ENCODE measurements at regions not wholly inside any gene's neighbourhood (a gene's known extent, or its start where the extent isn't known, plus 50 kb on each side); places are given as distances from the start of the nearest gene placed in this dataset.

DNA sequence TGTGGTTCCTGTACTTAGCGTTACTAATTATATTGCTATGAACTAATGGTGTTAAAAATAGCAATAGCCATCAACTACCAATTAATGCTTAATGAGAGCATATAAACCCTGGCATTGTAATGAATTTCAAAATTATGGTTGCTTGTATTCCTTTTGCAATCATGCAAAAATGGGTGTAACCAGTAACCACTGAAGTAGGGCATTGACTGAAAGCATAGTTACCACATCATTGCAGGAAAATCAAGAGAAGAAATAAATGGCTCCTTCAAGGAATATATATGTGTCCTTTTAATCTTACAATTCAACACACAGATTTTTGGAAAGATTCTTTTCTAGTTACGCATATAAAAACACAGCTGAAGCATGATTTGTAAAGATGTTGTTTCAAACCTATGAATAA lies 328.3 kb upstream of the AGTR1 start:
- Histone ChIP-seq H3K4me3 (ENCODE audit: low read length) (no peak overlapping the region), H3K9ac (ENCODE audit: low read length) (no peak overlapping the region), H3K4me1 (ENCODE audit: control insufficient read depth, insufficient read depth, low read length) (no peaks in the 10 kb centered on the region), H3K27me3 (ENCODE audit: control insufficient read depth, insufficient read depth, low read length) (no peaks in the 10 kb centered on the region), H3K36me3 (ENCODE audit: control insufficient read depth, insufficient read depth, low read length) (no peaks in the 10 kb centered on the region), H3K9me3 (ENCODE audit: control insufficient read depth, low read length) (no peaks in the 10 kb centered on the region)

DNA sequence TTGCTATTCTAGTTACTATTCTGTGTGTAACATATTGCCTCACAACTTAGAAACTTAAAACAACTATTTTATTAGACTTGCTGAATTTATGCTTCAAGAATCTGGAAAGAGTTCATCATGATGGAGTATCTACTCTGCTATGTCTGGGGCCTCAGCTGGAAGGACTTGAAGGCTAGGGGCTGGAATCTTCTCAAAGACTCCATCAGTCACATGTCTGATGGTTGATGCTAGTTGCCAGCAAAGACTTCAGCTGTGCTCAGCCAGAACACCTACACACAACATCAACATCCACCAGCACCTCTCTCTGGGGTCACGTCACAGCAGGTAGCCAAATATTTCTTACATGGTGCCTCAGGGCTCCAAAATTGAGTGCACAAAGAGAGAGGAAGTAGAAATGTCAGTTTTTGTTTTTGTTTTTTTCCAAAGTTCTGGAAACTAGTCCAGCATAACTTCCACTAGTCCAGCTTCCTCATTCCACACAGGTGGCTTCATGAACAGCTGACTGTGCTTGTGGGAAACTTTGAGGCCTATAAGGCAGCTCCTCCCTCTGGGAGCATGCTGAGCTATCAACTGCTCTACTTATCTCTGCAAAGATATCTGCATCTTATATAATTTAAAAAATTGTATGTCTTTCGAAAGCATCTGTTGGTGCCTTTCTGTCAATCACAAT lies 325.4 kb upstream of the AGTR1 start:
- no peaks in the 10 kb centered on the region for H3K36me3 ChIP-seq (ENCODE audit: control insufficient read depth, insufficient read depth, low read length)
- no peaks in the 10 kb centered on the region for H3K9me3 ChIP-seq (ENCODE audit: control insufficient read depth, low read length)
- no peak overlapping the region for H3K4me3 ChIP-seq (ENCODE audit: low read length)
- no peaks in the 10 kb centered on the region for H3K27me3 ChIP-seq (ENCODE audit: control insufficient read depth, insufficient read depth, low read length)
- H3K4me1 ChIP-seq (ENCODE audit: control insufficient read depth, insufficient read depth, low read length), result no peaks in the 10 kb centered on the region
- H3K9ac ChIP-seq (ENCODE audit: low read length), result no peak overlapping the region

DNA sequence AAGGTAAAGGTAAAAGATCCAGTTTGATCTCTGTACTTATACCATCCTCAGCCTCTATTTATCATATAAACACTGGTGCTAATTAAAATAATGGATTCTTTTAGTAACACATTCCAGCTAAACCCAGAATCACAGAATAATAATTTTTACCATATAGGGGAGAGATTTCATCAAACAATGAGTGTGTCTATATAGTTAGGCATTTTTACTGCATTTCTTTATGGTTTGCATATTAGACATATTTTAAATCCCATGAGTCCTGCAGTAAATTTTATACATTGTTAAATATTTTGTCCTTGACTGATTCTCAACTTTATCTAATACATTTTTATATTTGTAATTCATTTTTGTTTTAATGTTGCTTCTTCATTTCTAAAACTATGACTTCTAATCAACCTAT lies 323.7 kb upstream of the AGTR1 start:
- Histone ChIP-seq H3K9ac (ENCODE audit: low read length) (no peak overlapping the region), H3K36me3 (ENCODE audit: control insufficient read depth, insufficient read depth, low read length) (no peaks in the 10 kb centered on the region), H3K4me3 (ENCODE audit: low read length) (no peak overlapping the region), H3K27me3 (ENCODE audit: control insufficient read depth, insufficient read depth, low read length) (no peaks in the 10 kb centered on the region), H3K4me1 (ENCODE audit: control insufficient read depth, insufficient read depth, low read length) (no peaks in the 10 kb centered on the region), H3K9me3 (ENCODE audit: control insufficient read depth, low read length) (no peaks in the 10 kb centered on the region)

DNA sequence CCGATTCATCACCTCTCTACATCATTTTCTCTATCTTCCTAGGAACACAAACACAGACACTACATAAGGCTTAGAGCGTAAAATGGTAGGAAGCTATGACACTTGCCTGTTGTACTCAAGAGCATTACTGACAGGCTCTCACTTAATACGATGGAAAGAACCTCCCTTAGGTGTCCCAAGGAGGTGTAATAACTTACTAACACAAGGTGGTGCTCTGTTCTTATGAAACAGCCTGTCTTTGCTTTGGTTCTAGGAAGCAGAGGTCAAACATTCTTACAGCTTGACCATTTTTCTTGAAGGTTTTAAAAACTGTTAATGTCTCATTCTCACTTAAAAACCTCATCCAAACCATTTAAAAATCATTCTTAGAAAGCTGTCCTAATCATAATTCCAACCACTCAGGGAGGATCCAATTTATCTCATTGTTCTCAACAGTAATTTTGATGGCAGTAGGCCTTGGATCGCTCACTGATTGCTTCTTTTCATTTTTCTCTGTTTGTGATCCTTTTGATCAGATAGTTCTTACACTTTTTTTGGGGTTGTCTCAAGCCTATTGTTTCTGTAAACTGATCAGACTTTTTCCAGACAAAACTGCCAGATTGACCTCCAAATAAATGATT lies 317.8 kb upstream of the AGTR1 start:
- Histone ChIP-seq H3K9me3 (ENCODE audit: control insufficient read depth, low read length) (no peaks in the 10 kb centered on the region), H3K27me3 (ENCODE audit: control insufficient read depth, insufficient read depth, low read length) (no peaks in the 10 kb centered on the region), H3K4me1 (ENCODE audit: control insufficient read depth, insufficient read depth, low read length) (no peaks in the 10 kb centered on the region), H3K9ac (ENCODE audit: low read length) (no peak overlapping the region), H3K36me3 (ENCODE audit: control insufficient read depth, insufficient read depth, low read length) (no peaks in the 10 kb centered on the region), H3K4me3 (ENCODE audit: low read length) (no peak overlapping the region)

DNA sequence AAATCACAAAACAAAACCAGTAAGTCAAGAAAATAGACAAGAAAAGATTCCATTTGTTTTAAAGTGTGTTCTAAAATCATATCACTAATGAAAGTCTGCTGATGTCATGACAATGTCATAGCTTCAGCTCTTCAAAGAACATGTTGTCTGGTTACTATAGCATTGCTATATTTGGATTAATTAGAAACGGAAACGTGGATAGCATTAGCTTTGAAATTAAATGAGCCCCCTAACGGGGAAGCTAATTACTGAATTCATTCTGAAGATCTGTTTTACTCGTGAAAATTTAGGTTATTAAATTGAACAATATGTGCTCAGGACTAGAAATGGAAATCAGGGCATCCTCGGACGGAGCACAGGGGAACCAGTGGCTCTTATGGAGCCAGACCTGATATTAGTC lies 316.7 kb upstream of the AGTR1 start:
- no peak overlapping the region for H3K4me3 ChIP-seq (ENCODE audit: low read length)
- H3K27me3 ChIP-seq (ENCODE audit: control insufficient read depth, insufficient read depth, low read length), result no peaks in the 10 kb centered on the region
- H3K9ac ChIP-seq (ENCODE audit: low read length), result no peak overlapping the region
- H3K9me3 ChIP-seq (ENCODE audit: control insufficient read depth, low read length), result no peaks in the 10 kb centered on the region
- no peaks in the 10 kb centered on the region for H3K4me1 ChIP-seq (ENCODE audit: control insufficient read depth, insufficient read depth, low read length)
- H3K36me3 ChIP-seq (ENCODE audit: control insufficient read depth, insufficient read depth, low read length), result no peaks in the 10 kb centered on the region

DNA sequence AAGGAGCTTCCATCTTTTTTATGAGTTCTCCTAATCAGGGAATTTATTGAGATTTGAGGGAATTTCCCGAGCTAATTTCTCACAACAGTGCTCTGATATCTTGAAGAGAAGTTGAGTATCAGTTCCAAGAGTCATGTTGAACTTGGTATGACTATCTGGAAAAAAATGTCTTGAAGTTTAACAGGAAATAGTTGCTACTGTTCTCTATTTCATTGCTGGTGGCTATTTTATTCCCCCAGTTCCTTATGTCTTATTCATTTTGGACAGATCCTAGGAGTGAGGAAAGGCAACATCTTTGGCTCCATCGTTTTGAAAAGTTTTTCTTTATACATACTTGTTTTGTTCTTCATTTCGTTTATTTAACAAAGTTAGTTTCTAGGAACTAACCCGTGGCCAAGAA lies 307.8 kb upstream of the AGTR1 start:
- Histone ChIP-seq H3K4me3 (ENCODE audit: low read length) (no peak overlapping the region), H3K27me3 (ENCODE audit: control insufficient read depth, insufficient read depth, low read length) (no peaks in the 10 kb centered on the region), H3K9ac (ENCODE audit: low read length) (no peak overlapping the region)

DNA sequence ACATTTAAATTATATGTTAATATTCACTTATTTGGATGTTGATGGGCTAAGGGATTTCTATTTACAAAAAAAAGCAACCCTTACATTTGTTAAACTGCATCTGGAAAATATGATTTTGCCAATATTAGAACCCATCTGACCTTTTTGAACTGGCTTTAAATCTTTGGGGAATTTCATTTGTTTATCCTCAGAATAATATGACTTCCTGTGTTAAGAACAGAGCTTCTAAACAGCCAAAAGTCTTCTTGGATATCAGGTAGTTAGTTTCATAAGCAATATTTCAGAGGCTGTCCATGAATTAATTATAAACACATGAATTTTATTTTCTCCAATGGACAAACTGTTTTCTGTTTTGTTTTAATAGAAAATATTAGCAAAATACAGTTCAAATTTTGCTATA lies 301.9 kb upstream of the AGTR1 start:
- Histone ChIP-seq H3K9me3 (ENCODE audit: control insufficient read depth, low read length) (no peaks in the 10 kb centered on the region), H3K9ac (ENCODE audit: low read length) (no peak overlapping the region), H3K36me3 (ENCODE audit: control insufficient read depth, insufficient read depth, low read length) (no peaks in the 10 kb centered on the region), H3K4me3 (ENCODE audit: low read length) (no peak overlapping the region), H3K27me3 (ENCODE audit: control insufficient read depth, insufficient read depth, low read length) (no peaks in the 10 kb centered on the region), H3K4me1 (ENCODE audit: control insufficient read depth, insufficient read depth, low read length) (no peaks in the 10 kb centered on the region)

More for the DNA sequence above, 307.8 kb upstream of the AGTR1 start:
- Histone ChIP-seq H3K36me3 (ENCODE audit: control insufficient read depth, insufficient read depth, low read length) (no peaks in the 10 kb centered on the region), H3K4me1 (ENCODE audit: control insufficient read depth, insufficient read depth, low read length) (no peaks in the 10 kb centered on the region), H3K9me3 (ENCODE audit: control insufficient read depth, low read length) (no peaks in the 10 kb centered on the region)

DNA sequence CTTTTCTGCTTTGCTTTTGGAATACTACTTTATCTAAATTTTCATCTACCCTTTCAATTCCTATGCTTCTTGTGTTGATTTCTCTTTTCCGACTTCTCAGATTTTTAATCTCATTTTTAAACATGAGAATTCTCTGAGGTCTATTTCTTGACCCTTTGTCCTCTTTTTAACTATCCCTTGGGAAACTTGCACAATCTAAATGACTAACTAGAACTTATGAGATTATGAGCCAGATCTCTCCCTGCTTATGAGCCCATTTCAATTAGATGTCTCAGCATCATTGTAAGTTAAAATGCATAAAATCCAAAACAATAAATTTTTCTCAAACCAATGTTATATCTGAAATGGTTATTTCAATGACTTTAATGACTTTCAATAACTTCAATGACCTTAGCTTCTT lies 296.9 kb upstream of the AGTR1 start:
- H3K4me1 ChIP-seq (ENCODE audit: control insufficient read depth, insufficient read depth, low read length), result no peaks in the 10 kb centered on the region
- H3K9me3 ChIP-seq (ENCODE audit: control insufficient read depth, low read length), result no peaks in the 10 kb centered on the region
- H3K36me3 ChIP-seq (ENCODE audit: control insufficient read depth, insufficient read depth, low read length), result no peaks in the 10 kb centered on the region
- no peaks in the 10 kb centered on the region for H3K27me3 ChIP-seq (ENCODE audit: control insufficient read depth, insufficient read depth, low read length)
- no peak overlapping the region for H3K4me3 ChIP-seq (ENCODE audit: low read length)
- H3K9ac ChIP-seq (ENCODE audit: low read length), result no peak overlapping the region

DNA sequence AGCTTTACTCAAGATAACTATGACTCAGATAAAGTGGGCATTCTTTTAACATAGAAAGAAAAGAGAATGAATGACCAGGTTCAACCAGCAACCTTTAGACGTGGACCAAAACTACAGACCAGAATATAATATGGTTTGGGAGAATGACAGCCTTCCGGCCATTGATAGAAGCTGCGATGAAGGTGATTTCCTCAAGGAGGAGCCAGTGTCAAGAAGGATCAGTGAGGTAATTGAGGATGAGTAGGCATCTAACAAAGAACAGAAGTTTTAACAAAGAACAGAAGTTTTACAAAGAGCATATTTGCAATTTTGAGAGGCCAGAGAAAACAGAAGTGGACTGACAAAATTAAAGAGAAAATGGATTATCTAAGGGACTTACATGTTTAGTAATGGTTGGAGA lies 289.0 kb upstream of the AGTR1 start:
- no peak overlapping the region for H3K9ac ChIP-seq (ENCODE audit: low read length)
- H3K4me1 ChIP-seq (ENCODE audit: control insufficient read depth, insufficient read depth, low read length), result no peaks in the 10 kb centered on the region
- no peaks in the 10 kb centered on the region for H3K36me3 ChIP-seq (ENCODE audit: control insufficient read depth, insufficient read depth, low read length)
- no peaks in the 10 kb centered on the region for H3K27me3 ChIP-seq (ENCODE audit: control insufficient read depth, insufficient read depth, low read length)
- no peak overlapping the region for H3K4me3 ChIP-seq (ENCODE audit: low read length)
- H3K9me3 ChIP-seq (ENCODE audit: control insufficient read depth, low read length), result no peaks in the 10 kb centered on the region

DNA sequence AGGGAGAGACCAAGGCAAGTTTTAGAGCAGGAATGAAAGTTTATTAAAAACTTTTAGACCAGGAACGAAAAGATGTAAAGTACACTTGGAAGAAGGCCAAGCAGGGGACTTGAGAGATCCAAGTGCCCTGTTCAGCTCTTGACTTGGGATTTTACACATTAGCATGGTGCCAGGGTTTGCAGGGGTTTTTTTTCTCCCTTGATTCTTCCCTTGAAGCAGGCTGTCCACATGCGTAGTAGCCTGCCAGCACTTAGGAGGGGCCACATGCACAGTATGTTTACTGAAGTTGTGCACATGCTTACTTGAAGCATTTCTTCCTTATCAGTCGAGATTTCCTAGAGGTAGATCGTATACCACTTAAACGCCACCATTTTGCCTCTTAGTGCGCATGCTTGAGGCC lies 277.5 kb upstream of the AGTR1 start:
- Histone ChIP-seq H3K27me3 (ENCODE audit: control insufficient read depth, insufficient read depth, low read length) (no peaks in the 10 kb centered on the region), H3K4me1 (ENCODE audit: control insufficient read depth, insufficient read depth, low read length) (no peaks in the 10 kb centered on the region), H3K4me3 (ENCODE audit: low read length) (no peak overlapping the region), H3K9me3 (ENCODE audit: control insufficient read depth, low read length) (no peaks in the 10 kb centered on the region), H3K36me3 (ENCODE audit: control insufficient read depth, insufficient read depth, low read length) (no peaks in the 10 kb centered on the region), H3K9ac (ENCODE audit: low read length) (no peak overlapping the region)

DNA sequence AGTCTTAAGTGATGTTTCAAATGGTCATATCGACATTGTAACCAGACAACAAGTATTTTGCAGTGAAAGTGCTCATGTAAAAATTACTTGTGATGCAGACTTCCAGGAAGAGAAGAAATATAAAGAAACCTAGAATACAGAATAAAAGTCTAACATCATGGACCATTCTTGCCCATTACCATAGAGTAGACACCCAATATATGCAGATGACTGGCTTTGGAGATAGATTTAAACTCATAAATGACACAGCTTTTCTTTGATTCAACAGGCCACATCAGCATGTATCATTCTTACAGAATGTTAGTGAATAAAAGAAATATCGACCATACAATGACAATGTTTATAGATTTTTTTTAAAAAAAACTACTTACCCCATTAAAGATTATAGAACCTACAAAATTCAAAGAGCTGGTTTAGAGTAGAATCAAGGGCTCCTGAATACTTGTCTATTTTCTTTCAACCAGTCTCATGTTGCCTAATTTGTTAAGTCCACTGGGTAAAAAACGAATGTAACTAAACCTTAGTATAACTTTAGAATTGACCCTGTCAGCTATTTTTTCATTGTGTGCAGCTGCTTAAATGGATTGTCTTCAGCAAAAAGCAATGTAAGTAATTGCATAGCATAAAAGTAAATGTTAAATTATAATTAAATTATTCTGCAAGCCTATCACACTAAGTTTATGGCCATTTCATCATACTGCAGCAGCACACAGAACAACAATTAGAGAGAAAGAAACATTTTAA lies 268.7 kb upstream of the AGTR1 start:
- Histone ChIP-seq H3K9ac (ENCODE audit: low read length) (no peak overlapping the region), H3K9me3 (ENCODE audit: control insufficient read depth, low read length) (no peaks in the 10 kb centered on the region), H3K27me3 (ENCODE audit: control insufficient read depth, insufficient read depth, low read length) (no peaks in the 10 kb centered on the region), H3K36me3 (ENCODE audit: control insufficient read depth, insufficient read depth, low read length) (no peaks in the 10 kb centered on the region), H3K4me3 (ENCODE audit: low read length) (no peak overlapping the region), H3K4me1 (ENCODE audit: control insufficient read depth, insufficient read depth, low read length) (no peaks in the 10 kb centered on the region)

DNA sequence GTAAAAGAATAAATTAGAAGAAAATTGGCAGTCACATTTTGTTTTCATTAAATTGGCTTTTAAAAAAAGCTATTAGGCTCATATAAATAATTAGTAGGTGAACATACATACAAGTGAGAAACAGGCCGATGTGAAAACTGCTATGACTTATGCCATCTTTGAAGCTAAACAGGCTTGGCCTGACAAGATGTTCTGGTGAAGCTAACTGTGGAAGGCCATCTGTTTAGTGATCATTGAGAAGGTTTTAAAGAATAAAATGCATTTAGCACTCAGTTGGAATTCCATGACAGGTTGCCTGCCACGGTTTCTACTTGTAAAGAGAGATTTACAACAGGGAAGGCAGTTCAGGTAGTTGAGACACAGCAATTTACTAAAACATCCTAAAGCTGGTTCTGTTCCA lies 264.0 kb upstream of the AGTR1 start:
- Histone ChIP-seq H3K9me3 (ENCODE audit: control insufficient read depth, low read length) (no peaks in the 10 kb centered on the region), H3K4me1 (ENCODE audit: control insufficient read depth, insufficient read depth, low read length) (no peaks in the 10 kb centered on the region), H3K9ac (ENCODE audit: low read length) (no peak overlapping the region), H3K4me3 (ENCODE audit: low read length) (no peak overlapping the region), H3K27me3 (ENCODE audit: control insufficient read depth, insufficient read depth, low read length) (no peaks in the 10 kb centered on the region), H3K36me3 (ENCODE audit: control insufficient read depth, insufficient read depth, low read length) (no peaks in the 10 kb centered on the region)

All from mucosa of stomach (tissue), 1 donor.